Heart left ventricle (tissue), 16 donors: ENCODE measurements at regions not wholly inside any gene's neighbourhood (a gene's known extent, or its start where the extent isn't known, plus 50 kb on each side); places are given as distances from the start of the nearest gene placed in this dataset.
"Not testable (repeated sequence)": the region's sequence is repeated elsewhere in the genome, so short reads cannot be mapped to it uniquely, and the experiment has no call there.

Experiments used
- ATAC-seq, 4 donors: fragments of 200-7000 bp; cut with Tn5 transposase; one replicate each; pipeline ENCODE4 v1.9.1; 2020 to 2022; ENCODE audit warnings: moderate library complexity in 4 of 4, mild to moderate bottlenecking in 3 of 4, moderate number of reproducible peaks in 1 of 4
- DNase-seq, 5 donors: peaks; one replicate each; pipeline ENCODE4 v3.0.0-alpha.2; 2020
- H3K27ac ChIP-seq, 12 donors: fragments of 200-600 bp; sonication (generic) in 4 of 12; one replicate each; pipeline versions ENCODE4 v1.5.0 to v1.8.0; 2016 to 2022; ENCODE audit warnings: mild to moderate bottlenecking in 2 of 12
- H3K27me3 ChIP-seq, 9 donors: fragments of 200-600 bp; sonication (generic) in 2 of 9; one replicate each; pipeline versions ENCODE4 v1.5.1 to v1.8.0; 2016 to 2022; ENCODE audit warnings: mild to moderate bottlenecking in 3 of 9
- H3K36me3 ChIP-seq, 9 donors: fragments of 200-600 bp; sonication (generic) in 2 of 9; one replicate each; pipeline versions ENCODE4 v1.5.0 to v1.8.0; 2018 to 2022; ENCODE audit warnings: mild to moderate bottlenecking in 2 of 9
- H3K4me1 ChIP-seq, 12 donors: fragments of 200-600 bp; sonication (generic) in 4 of 12; one replicate each; pipeline versions ENCODE4 v1.5.0 to v1.8.0; 2016 to 2022; ENCODE audit warnings: mild to moderate bottlenecking in 3 of 12
- H3K4me3 ChIP-seq, 12 donors: fragments of 200-600 bp; sonication (generic) in 4 of 12; one replicate each; pipeline versions ENCODE4 v1.5.0 to v1.8.0; 2017 to 2022; ENCODE audit warnings: mild to moderate bottlenecking in 9 of 12, moderate library complexity in 4 of 12
- H3K9me3 ChIP-seq, 12 donors: fragments of 200-600 bp; sonication (generic) in 4 of 12; one replicate each; pipeline versions ENCODE4 v1.5.0 to v1.8.0; 2016 to 2022; ENCODE audit warnings: mild to moderate bottlenecking in 1 of 12
- CTCF ChIP-seq, 12 donors: fragments of 200-600 bp; sonication (generic) in 4 of 12; IDR thresholded peaks; one replicate each; pipeline versions ENCODE4 v1.5.0 to v1.8.0; 2018 to 2022; ENCODE audit warnings: antibody characterized with exemption in 12 of 12, mild to moderate bottlenecking in 5 of 12
- POLR2A ChIP-seq, 2 donors: fragments of 450-650 bp; IDR thresholded peaks; one replicate each; pipeline ENCODE4 v1.6.1; 2017; ENCODE audit warnings: antibody characterized with exemption in 2 of 2, mild to moderate bottlenecking in 2 of 2, moderate library complexity in 2 of 2
- WGBS, 4 donors: extraction: QIAGEN DNeasy Blood & Tissue Kit in 2 of 4; methylation state at CpG; one replicate each; pipeline versions ENCODE4 v1.1.5 to v1.1.7; 2013 to 2018; 5-methylcytosine and 5-hydroxymethylcytosine counted together
- intact Hi-C, 10 donors: fragments of 100-400 bp; cut with DNase I; formaldehyde crosslinking; loops; one replicate each; pipeline versions ENCODE4 v1.11.1 to v1.14.2; 2022
- donor health status: ischemic (EF 13 %, LVEDD 7.1; RV severe dilation, severe dysfunction).
- donor health status: healthy with polysubstance abuse.
- donor health status: DM: no; HTN: yes; CAD: no.
- donor health status: DM: no; HTN: no; CAD: no.
- donor health status: ischemic (EF 25% LVEDD 6.9; RV normal size, moderate dysfunction).
- donor health status: ischemic (EF 25% LVEDD 5.7; RV mildly dilated, moderate dysfunction).
- donor health status: healthy.
- donor health status: DM: yes; HTN: yes; CAD: no.
- donor health status: ischemic (EF 35%, LVEDD 5.7; RV mildly dilated, moderate dysfunction).
- donor health status: nonischemic (EF 11% LVEDD 7.7; RV severe dilation, severe dysfunction).
- donor health status: DM: yes; HTN: yes; CAD: no.
- donor health status: PGD.
- donor health status: ischemic (EF 29% LVEDD 5.4; RV normal size, mild dysfunction).
- donor health status: nonischemic (EF 23%, LVEDD 6.1; RV moderate dilation, normal function).

GRCh38 chr1:96598416-96599168 is 123.0 kb upstream of the PTBP2 start:
- no peaks in the 10 kb centered on the region for H3K4me1 ChIP-seq
- H3K4me3 ChIP-seq: no peak overlapping the region
- TF ChIP-seq CTCF (IDR thresholded peaks at IDR 0.05) (no peak), POLR2A (IDR thresholded peaks at IDR 0.05) (no peak)
- ATAC-seq (no peak), DNase-seq (no peak)
- intact Hi-C loops: no loop called here
- H3K9me3 ChIP-seq: no peaks in the 10 kb centered on the region
- no peaks in the 10 kb centered on the region for H3K36me3 ChIP-seq
- WGBS, 4 donors: 64 to 74% (median 70%) methylated on average over 4 of the region's 4 CpGs
- no peaks in the 10 kb centered on the region for H3K27me3 ChIP-seq
- H3K27ac ChIP-seq: no peak overlapping the region

- H3K4me1 ChIP-seq, H3K9me3 ChIP-seq, H3K36me3 ChIP-seq, ATAC-seq, intact Hi-C loops, H3K27ac ChIP-seq, H3K4me3 ChIP-seq, H3K27me3 ChIP-seq, DNase-seq: not testable (repeated sequence)
- 89 to 92% (median 90%) methylated on average over 15 to 16 of the region's 16 CpGs for WGBS, 4 donors
Measured at GRCh38 chr1:96604620-96605019, 117.0 kb upstream of the PTBP2 start.

DNA sequence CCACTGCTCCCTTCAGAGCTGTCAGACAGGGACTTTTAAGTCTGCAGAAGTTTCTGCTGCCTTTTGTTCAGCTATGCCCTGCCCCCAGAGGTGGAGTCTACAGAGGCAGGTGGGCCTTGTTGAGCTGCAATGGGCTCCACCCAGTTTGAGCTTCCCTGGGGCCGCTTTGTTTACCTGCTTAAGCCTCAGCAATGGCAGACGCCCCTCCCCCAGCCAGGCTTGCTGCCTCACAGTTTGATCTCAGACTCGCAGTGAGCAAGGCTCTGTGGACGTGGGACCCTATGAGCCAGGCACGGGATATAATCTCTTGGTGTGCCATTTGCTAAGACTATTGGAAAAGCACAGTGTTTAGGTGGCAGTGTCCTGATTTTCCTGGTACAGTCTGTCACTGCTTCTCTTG is 104.2 kb upstream of the PTBP2 start:
- H3K27ac ChIP-seq, DNase-seq, H3K36me3 ChIP-seq, H3K4me3 ChIP-seq, ATAC-seq, intact Hi-C loops, H3K27me3 ChIP-seq, H3K4me1 ChIP-seq, H3K9me3 ChIP-seq: not testable (repeated sequence)
- WGBS, 4 donors: 81 to 93% (median 87%) methylated on average over 5 of the region's 5 CpGs

GRCh38 chr1:96632045-96632664 is 89.4 kb upstream of the PTBP2 start:
- WGBS, 4 donors: 77 to 91% (median 85%) methylated on average over 1 of the region's 1 CpG
- ATAC-seq: no peak
- intact Hi-C loops: no loop called here

More at GRCh38 chr1:96632045-96632664, 89.4 kb upstream of the PTBP2 start:
- DNase-seq: no peak
- H3K36me3 ChIP-seq: no peaks in the 10 kb centered on the region
- no peaks in the 10 kb centered on the region for H3K9me3 ChIP-seq
- no peaks in the 10 kb centered on the region for H3K27me3 ChIP-seq
- no peaks in the 10 kb centered on the region for H3K4me1 ChIP-seq
- TF ChIP-seq POLR2A (IDR thresholded peaks at IDR 0.05) (no peak), CTCF (IDR thresholded peaks at IDR 0.05) (no peak)
- H3K27ac ChIP-seq: no peak overlapping the region
- no peak overlapping the region for H3K4me3 ChIP-seq
